ENCODE measurements at regions not wholly inside any gene's neighbourhood (a gene's known extent, or its start where the extent isn't known, plus 50 kb on each side); places are given as distances from the start of the nearest gene placed in this dataset.
"Not testable (repeated sequence)": the region's sequence is repeated elsewhere in the genome, so short reads cannot be mapped to it uniquely, and the experiment has no call there.

DNA sequence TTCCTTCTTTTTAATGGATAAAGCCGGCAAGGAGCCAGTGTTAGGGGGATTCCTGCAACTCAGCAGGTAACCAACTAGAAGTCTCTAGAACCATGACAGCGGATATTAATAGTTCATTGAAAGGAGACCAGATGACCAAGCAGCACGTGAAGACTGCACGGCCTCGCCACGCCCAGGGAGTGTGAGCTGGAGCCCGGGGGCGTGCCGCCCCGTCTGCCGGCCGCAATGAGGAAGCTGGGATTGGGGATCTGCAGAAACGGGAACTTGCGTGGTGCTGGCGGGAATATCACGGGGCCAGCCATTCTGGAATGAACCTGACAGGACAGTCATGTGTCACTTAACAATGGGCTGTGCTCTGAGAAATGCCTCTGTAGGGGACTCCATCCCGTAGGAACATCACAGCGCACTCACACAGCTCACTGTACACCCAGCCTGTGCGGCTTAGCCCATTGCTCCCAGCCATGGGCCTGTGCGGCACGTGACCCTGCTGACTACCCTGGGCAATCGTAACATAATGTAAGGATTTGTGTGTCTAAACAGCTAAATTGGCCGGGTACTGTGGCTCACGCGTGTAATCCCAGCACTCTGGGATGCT is 4092.8 kb upstream of the TPTE start:
- H2BK120ac ChIP-seq (ENCODE audit: low read depth, low read length, poor library complexity, severe bottlenecking); DNase-seq; H2AFZ ChIP-seq (ENCODE audit: low read length); H3K9me3 Mint-ChIP-seq; H2AK5ac ChIP-seq (ENCODE audit: insufficient read length, low read length); H3K18ac ChIP-seq (ENCODE audit: insufficient read length, low read depth, low read length); H4K91ac ChIP-seq (ENCODE audit: insufficient read length, low read depth, low read length); H3K23ac ChIP-seq (ENCODE audit: insufficient read length, low read depth, low read length); H3K4me1 Mint-ChIP-seq; H2BK20ac ChIP-seq (ENCODE audit: low read depth, low read length, poor library complexity, severe bottlenecking); H3K27me3 ChIP-seq (ENCODE audit: insufficient read depth, low read length); H2BK5ac ChIP-seq (ENCODE audit: insufficient read length, low read length); H2BK15ac ChIP-seq (ENCODE audit: low read depth, low read length); H3K27ac Mint-ChIP-seq; H3K56ac ChIP-seq (ENCODE audit: insufficient read length, low read depth, low read length); H3K4ac ChIP-seq (ENCODE audit: low read depth, low read length); H3K27ac ChIP-seq (ENCODE audit: insufficient read length, low read depth, low read length); H3K23me2 ChIP-seq (ENCODE audit: insufficient read length, low read depth, low read length, poor library complexity, severe bottlenecking); H3K79me1 ChIP-seq (ENCODE audit: insufficient read depth, low read depth, low read length, poor library complexity, severe bottlenecking); H4K5ac ChIP-seq (ENCODE audit: insufficient read length, low read depth, low read length); H3K36me3 Mint-ChIP-seq (ENCODE audit: insufficient read depth in 1 of 3, low read depth in 3 of 3); H3K14ac ChIP-seq (ENCODE audit: insufficient read depth, low read length); H3K9ac ChIP-seq (ENCODE audit: extremely low read depth, insufficient read length, low read length); H3K79me2 ChIP-seq (ENCODE audit: insufficient read depth, low read length); H3K9me3 ChIP-seq (ENCODE audit: control insufficient read depth, low read depth, low read length); H2BK12ac ChIP-seq (ENCODE audit: insufficient read length, low read depth, low read length); H3K4me3 Mint-ChIP-seq; H3K27me3 Mint-ChIP-seq (ENCODE audit: low read depth); H4K20me1 ChIP-seq (ENCODE audit: control insufficient read depth, insufficient read depth, insufficient read length); H4K8ac ChIP-seq (replicated peaks; ENCODE audit: insufficient read length, low read depth, low read length); H3K4me2 ChIP-seq (ENCODE audit: insufficient read depth, insufficient read length, low read length); H3K4me1 ChIP-seq (ENCODE audit: insufficient read depth, low read length); H3T11ph ChIP-seq (ENCODE audit: low read length): not testable (repeated sequence)
- no CpG with 5 or more reads among the region's 25 CpGs for WGBS (ENCODE audit: extremely low coverage, insufficient read length, low lambda C conversion rate)

DNA sequence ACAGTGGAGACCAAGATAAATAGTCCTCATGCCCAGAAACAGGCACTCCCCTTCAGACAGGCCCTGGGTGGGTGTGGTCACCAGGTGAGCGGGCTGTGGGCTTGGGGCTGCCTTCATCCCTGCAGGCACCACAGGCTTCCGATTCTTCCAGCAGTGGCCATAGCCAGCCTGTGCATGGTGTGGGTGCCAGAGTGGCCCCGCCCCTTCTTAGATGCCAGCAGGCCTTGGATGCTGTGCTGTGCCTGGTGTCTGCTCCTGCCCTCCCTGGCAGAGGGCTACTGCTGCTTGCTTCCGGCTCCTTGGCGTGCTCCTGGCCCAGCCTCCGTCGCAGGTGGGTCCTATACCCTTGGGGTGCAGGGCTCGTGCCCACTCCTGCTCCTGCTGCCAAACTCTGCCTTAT is 4091.5 kb upstream of the TPTE start:
- H3K9me3 Mint-ChIP-seq; DNase-seq; H3K56ac ChIP-seq (ENCODE audit: insufficient read length, low read depth, low read length); H3K18ac ChIP-seq (ENCODE audit: insufficient read length, low read depth, low read length); H2BK15ac ChIP-seq (ENCODE audit: low read depth, low read length); H2AK5ac ChIP-seq (ENCODE audit: insufficient read length, low read length); H4K5ac ChIP-seq (ENCODE audit: insufficient read length, low read depth, low read length); H2AFZ ChIP-seq (ENCODE audit: low read length); H3K9me3 ChIP-seq (ENCODE audit: control insufficient read depth, low read depth, low read length); H3K27ac Mint-ChIP-seq; H3K4ac ChIP-seq (ENCODE audit: low read depth, low read length); H3K27me3 ChIP-seq (ENCODE audit: insufficient read depth, low read length); H2BK120ac ChIP-seq (ENCODE audit: low read depth, low read length, poor library complexity, severe bottlenecking); H3K36me3 Mint-ChIP-seq (ENCODE audit: insufficient read depth in 1 of 3, low read depth in 3 of 3); H3K79me2 ChIP-seq (ENCODE audit: insufficient read depth, low read length); H3K4me1 ChIP-seq (ENCODE audit: insufficient read depth, low read length); H3K23ac ChIP-seq (ENCODE audit: insufficient read length, low read depth, low read length); H3K4me1 Mint-ChIP-seq; H3K23me2 ChIP-seq (ENCODE audit: insufficient read length, low read depth, low read length, poor library complexity, severe bottlenecking); H3T11ph ChIP-seq (ENCODE audit: low read length); H4K8ac ChIP-seq (replicated peaks; ENCODE audit: insufficient read length, low read depth, low read length); H3K14ac ChIP-seq (ENCODE audit: insufficient read depth, low read length); H3K4me2 ChIP-seq (ENCODE audit: insufficient read depth, insufficient read length, low read length); H3K9ac ChIP-seq (ENCODE audit: extremely low read depth, insufficient read length, low read length); H3K27me3 Mint-ChIP-seq (ENCODE audit: low read depth); H3K4me3 Mint-ChIP-seq; H2BK12ac ChIP-seq (ENCODE audit: insufficient read length, low read depth, low read length); H4K91ac ChIP-seq (ENCODE audit: insufficient read length, low read depth, low read length); H4K20me1 ChIP-seq (ENCODE audit: control insufficient read depth, insufficient read depth, insufficient read length); H2BK5ac ChIP-seq (ENCODE audit: insufficient read length, low read length); H3K27ac ChIP-seq (ENCODE audit: insufficient read length, low read depth, low read length); H2BK20ac ChIP-seq (ENCODE audit: low read depth, low read length, poor library complexity, severe bottlenecking); H3K79me1 ChIP-seq (ENCODE audit: insufficient read depth, low read depth, low read length, poor library complexity, severe bottlenecking): not testable (repeated sequence)
- no CpG with 5 or more reads among the region's 8 CpGs for WGBS (ENCODE audit: extremely low coverage, insufficient read length, low lambda C conversion rate)
